WI38 (cell line): ENCODE measurements at regions not wholly inside any gene's neighbourhood (a gene's known extent, or its start where the extent isn't known, plus 50 kb on each side); places are given as distances from the start of the nearest gene placed in this dataset.

Source experiments
- H3K4me3 ChIP-seq: 2 replicates; pipeline ENCODE4 v1.5.1; 2011; ENCODE audit warnings: low read depth, mild to moderate bottlenecking, control low read depth, low read length
- TF ChIP-seq, protein P1 (sequence below): IDR thresholded peaks from 2 replicates; pipeline ENCODE4 v1.5.1; 2012; ENCODE audit warnings: low read depth, mild to moderate bottlenecking, control low read depth, low read length

- no peak overlapping the region for H3K4me3 ChIP-seq
- TF ChIP-seq, protein P1, sequence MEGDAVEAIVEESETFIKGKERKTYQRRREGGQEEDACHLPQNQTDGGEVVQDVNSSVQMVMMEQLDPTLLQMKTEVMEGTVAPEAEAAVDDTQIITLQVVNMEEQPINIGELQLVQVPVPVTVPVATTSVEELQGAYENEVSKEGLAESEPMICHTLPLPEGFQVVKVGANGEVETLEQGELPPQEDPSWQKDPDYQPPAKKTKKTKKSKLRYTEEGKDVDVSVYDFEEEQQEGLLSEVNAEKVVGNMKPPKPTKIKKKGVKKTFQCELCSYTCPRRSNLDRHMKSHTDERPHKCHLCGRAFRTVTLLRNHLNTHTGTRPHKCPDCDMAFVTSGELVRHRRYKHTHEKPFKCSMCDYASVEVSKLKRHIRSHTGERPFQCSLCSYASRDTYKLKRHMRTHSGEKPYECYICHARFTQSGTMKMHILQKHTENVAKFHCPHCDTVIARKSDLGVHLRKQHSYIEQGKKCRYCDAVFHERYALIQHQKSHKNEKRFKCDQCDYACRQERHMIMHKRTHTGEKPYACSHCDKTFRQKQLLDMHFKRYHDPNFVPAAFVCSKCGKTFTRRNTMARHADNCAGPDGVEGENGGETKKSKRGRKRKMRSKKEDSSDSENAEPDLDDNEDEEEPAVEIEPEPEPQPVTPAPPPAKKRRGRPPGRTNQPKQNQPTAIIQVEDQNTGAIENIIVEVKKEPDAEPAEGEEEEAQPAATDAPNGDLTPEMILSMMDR = no peak
Observed at GRCh38 chr12:28775556-28775955, 373.5 kb upstream of the FAR2 start.

- no peak overlapping the region for H3K4me3 ChIP-seq
- TF ChIP-seq, protein P1 = no peak
Observed at GRCh38 chr12:28776220-28776619, 372.9 kb upstream of the FAR2 start.

- TF ChIP-seq, protein P1 = no peak
- no peak overlapping the region for H3K4me3 ChIP-seq
Observed at GRCh38 chr12:28776913-28777422, 372.1 kb upstream of the FAR2 start.

DNA sequence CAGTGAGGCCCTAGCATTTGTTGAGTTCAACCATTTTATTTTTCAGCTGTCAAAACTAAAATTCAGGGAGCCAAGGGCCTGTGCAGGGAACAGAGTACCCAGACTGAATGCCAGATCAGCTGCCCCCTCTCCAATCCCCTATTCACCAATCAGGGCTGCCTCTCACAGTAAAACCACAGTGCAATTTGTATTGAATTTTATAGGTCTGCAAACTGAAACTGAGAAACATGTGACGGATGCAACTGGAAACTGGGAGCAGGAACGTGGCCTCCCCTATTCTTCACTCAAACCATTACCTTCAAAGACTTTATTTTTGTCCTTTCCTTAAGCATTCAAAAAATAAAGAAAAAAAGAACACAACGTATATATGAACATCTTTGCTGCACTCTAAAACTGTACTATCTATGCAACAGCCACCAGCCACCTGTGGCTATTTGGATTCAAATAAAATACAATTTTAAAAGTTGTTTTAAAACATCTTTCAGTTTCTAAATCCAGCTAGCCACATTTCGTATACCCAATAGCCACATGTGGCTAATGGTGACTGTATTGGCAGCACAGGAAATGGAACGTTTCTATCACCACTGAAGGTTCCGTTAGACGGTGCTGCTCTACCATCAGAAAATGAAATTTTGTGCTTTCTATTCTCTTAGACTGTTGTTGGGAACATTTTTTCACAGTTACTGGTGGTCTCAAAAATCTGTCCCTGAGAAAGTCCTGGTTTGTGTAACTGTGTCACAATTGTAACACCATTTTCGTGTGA is 371.3 kb upstream of the FAR2 start:
- TF ChIP-seq, protein P1 = no peak
- H3K4me3 ChIP-seq = no peak overlapping the region

DNA sequence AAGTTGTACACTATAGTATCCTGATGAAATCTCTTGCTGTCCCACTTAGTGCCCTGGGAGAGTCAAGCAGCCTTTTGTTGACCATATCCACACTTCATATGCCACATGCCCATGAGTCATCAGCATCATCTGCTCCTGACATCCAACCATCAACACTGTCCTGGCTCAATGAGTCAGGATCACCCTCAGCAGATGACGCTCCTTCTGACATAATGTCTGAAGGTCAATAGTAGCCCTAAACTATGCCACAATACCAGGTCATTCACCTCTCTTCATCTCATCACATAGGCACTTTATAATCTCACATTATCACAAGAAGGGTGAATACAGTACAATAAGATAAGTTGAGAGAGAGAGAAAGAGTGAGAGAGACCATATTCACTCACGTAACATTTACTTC is 369.0 kb upstream of the FAR2 start:
- TF ChIP-seq, protein P1 = no peak
- H3K4me3 ChIP-seq = no peak overlapping the region

GRCh38 chr12:28780960-28781359 is 368.1 kb upstream of the FAR2 start:
- TF ChIP-seq, protein P1 = no peak
- no peak overlapping the region for H3K4me3 ChIP-seq
